Right lobe of liver (tissue), 6 donors: ENCODE measurements at regions not wholly inside any gene's neighbourhood (a gene's known extent, or its start where the extent isn't known, plus 50 kb on each side); places are given as distances from the start of the nearest gene placed in this dataset.
"Not testable (repeated sequence)": the region's sequence is repeated elsewhere in the genome, so short reads cannot be mapped to it uniquely, and the experiment has no call there.

ENCODE experiments used
- ATAC-seq, 4 donors: fragments of 200-7000 bp; cut with Tn5 transposase; one replicate each; pipeline ENCODE4 v1.9.1; 2020; ENCODE audit warnings: mild to moderate bottlenecking in 4 of 4, moderate library complexity in 4 of 4
- DNase-seq, 3 donors: peaks; one replicate each; pipeline ENCODE4 v3.0.0-alpha.2; 2020
- H3K27ac ChIP-seq, 3 donors: fragments of 200-600 bp; one replicate each; pipeline ENCODE4 v1.8.0; 2022
- H3K27me3 ChIP-seq, 2 donors: fragments of 200-600 bp; one replicate each; pipeline ENCODE4 v1.8.0; 2022
- H3K36me3 ChIP-seq, 4 donors: fragments of 200-600 bp; sonication (generic) in 1 of 4; one replicate each; pipeline versions ENCODE4 v1.5.1 to v1.8.0; 2017 to 2022; ENCODE audit warnings: control low read depth in 1 of 4
- H3K4me1 ChIP-seq, 4 donors: fragments of 200-600 bp; sonication (generic) in 1 of 4; one replicate each; pipeline versions ENCODE4 v1.5.1 to v1.8.0; 2017 to 2022; ENCODE audit warnings: control low read depth in 1 of 4
- H3K4me3 ChIP-seq, 3 donors: fragments of 200-600 bp; one replicate each; pipeline ENCODE4 v1.8.0; 2022
- H3K9me3 ChIP-seq, 4 donors: fragments of 200-600 bp; sonication (generic) in 1 of 4; one replicate each; pipeline versions ENCODE4 v1.5.1 to v1.8.0; 2017 to 2022; ENCODE audit warnings: control low read depth in 1 of 4
- POLR2A ChIP-seq: fragments of 450-650 bp; IDR thresholded peaks from one replicate; pipeline ENCODE4 v1.6.1; 2017; ENCODE audit warnings: antibody characterized with exemption, mild to moderate bottlenecking
- WGBS: methylation state at CpG from one replicate; pipeline ENCODE4 v1.1.6; 2018; ENCODE audit warnings: low coverage, low lambda C conversion rate; ENCODE audit not compliant: insufficient coverage; ENCODE audit errors: missing lambda C conversion rate; 5-methylcytosine and 5-hydroxymethylcytosine counted together
- intact Hi-C, 2 donors: fragments of 100-400 bp; cut with DNase I; formaldehyde crosslinking; loops; one replicate each; pipeline versions ENCODE4 v1.11.2 to v1.14.1; 2022
- TF ChIP-seq, protein P1 (sequence below), 4 donors: fragments of 200-600 bp in 3 of 4; fragments of 450-650 bp in 1 of 4; IDR thresholded peaks; one replicate each; pipeline versions ENCODE4 v1.5.1 to v1.8.0; 2016 to 2022; ENCODE audit warnings: antibody characterized with exemption in 4 of 4, mild to moderate bottlenecking in 2 of 4
- donor health status: DM: no; HTN: yes; CAD: no.
- donor health status: DM: no; HTN: no; CAD: no.
- donor health status: DM: no; HTN: no; CAD: no.
- donor health status: DM: no; HTN: yes; CAD: no.
- donor health status: DM: no; HTN: yes; CAD: no.

DNA sequence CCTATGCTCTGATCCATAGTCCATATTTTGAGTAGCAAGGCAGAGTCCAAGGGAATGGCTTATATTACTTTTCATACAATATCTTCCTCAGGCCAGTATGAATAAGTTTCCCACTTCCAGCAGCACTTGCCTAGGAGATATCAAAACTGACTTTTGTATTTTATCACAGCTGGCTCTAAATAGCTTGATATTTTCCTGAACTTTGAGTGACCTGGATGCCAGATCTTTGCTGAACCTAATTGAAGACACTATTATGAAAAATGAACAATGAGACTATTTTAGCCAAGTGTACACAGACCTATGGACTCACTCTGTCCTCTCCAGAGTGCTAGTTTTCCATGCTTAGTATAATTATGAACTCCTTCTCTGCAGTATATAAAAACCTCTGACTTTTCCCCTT lies 475.6 kb upstream of the PTGER4 start:
- peak; percentile 32 to 70 (median 43) for ATAC-seq

DNA sequence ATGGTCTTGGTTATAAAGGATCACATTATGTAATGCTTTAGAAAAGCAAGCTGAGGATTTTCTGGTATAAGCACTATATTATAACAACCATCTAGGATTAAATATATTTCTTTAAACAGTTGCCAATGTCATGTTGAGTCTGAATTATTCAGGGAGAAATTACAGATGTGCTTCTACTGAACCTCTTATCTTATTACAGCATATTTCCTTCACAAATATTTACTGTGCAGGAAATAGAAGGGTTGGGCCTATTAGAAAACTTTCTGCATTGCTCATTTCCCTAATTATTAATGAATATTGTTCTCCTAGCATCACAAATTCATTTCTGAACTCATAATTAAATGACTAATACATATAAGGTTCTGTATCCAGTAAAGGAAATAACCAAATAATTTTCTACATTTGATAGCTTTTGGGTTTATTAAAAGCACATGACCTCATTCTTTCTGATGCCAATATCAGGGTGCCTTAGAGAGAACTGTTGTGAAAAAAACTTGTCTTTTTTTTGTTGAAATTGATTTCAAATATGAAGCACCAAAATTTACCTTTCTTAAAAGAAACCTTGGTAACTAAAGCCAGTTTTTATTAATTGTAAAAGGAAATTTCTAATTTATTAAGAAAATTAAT lies 476.8 kb upstream of the PTGER4 start:
- Histone ChIP-seq H3K9me3 (no peaks in the 10 kb centered on the region), H3K27me3 (no peaks in the 10 kb centered on the region), H3K27ac (no peak overlapping the region), H3K4me3 (no peak overlapping the region), H3K36me3 (no peaks in the 10 kb centered on the region), H3K4me1 (no peaks in the 10 kb centered on the region)
- intact Hi-C loops: no loop called here
- DNase-seq: no peak
- TF ChIP-seq, protein P1, sequence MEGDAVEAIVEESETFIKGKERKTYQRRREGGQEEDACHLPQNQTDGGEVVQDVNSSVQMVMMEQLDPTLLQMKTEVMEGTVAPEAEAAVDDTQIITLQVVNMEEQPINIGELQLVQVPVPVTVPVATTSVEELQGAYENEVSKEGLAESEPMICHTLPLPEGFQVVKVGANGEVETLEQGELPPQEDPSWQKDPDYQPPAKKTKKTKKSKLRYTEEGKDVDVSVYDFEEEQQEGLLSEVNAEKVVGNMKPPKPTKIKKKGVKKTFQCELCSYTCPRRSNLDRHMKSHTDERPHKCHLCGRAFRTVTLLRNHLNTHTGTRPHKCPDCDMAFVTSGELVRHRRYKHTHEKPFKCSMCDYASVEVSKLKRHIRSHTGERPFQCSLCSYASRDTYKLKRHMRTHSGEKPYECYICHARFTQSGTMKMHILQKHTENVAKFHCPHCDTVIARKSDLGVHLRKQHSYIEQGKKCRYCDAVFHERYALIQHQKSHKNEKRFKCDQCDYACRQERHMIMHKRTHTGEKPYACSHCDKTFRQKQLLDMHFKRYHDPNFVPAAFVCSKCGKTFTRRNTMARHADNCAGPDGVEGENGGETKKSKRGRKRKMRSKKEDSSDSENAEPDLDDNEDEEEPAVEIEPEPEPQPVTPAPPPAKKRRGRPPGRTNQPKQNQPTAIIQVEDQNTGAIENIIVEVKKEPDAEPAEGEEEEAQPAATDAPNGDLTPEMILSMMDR (IDR thresholded peaks at IDR 0.05): no peak
- no peak for TF ChIP-seq POLR2A
- ATAC-seq: peak in 3 of 4 donors; percentile 14 to 63 (median 45)

More for the DNA sequence above, 475.6 kb upstream of the PTGER4 start:
- intact Hi-C loops: no loop called here
- H3K27me3 ChIP-seq: no peaks in the 10 kb centered on the region
- TF ChIP-seq POLR2A: no peak
- TF ChIP-seq, protein P1 (IDR thresholded peaks at IDR 0.05): no peak
- no peaks in the 10 kb centered on the region for H3K36me3 ChIP-seq
- H3K4me1 ChIP-seq: no peaks in the 10 kb centered on the region
- no peak for DNase-seq
- no peak overlapping the region for H3K4me3 ChIP-seq
- H3K9me3 ChIP-seq: no peaks in the 10 kb centered on the region
- no peak overlapping the region for H3K27ac ChIP-seq

DNA sequence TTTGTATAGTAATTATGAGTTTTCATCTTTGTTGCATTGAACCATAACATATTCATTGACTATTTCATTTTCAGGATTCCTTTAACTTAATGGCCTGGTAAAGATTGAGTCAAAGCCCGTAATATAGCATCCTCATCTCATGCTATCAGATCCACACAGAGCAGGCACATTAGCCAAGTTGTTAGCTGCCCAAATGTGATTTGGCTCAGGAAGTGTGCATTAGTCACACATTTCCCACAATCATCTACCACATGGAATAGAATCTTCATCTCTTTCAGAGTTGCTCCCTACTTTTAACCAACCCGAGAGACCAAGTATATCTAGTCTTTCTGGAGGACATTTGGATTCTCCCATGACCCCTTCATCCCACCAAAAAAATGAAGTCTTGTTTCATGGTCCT lies 481.0 kb upstream of the PTGER4 start:
- no peaks in the 10 kb centered on the region for H3K9me3 ChIP-seq
- H3K4me1 ChIP-seq: no peaks in the 10 kb centered on the region
- no peak overlapping the region for H3K27ac ChIP-seq
- intact Hi-C loops: no loop called here
- TF ChIP-seq POLR2A: no peak
- TF ChIP-seq, protein P1 (IDR thresholded peaks at IDR 0.05): no peak
- ATAC-seq (no peak), DNase-seq (no peak)
- no peaks in the 10 kb centered on the region for H3K27me3 ChIP-seq
- H3K4me3 ChIP-seq: no peak overlapping the region
- H3K36me3 ChIP-seq: no peaks in the 10 kb centered on the region
- WGBS: 55% methylated on average over 2 of the region's 2 CpGs

DNA sequence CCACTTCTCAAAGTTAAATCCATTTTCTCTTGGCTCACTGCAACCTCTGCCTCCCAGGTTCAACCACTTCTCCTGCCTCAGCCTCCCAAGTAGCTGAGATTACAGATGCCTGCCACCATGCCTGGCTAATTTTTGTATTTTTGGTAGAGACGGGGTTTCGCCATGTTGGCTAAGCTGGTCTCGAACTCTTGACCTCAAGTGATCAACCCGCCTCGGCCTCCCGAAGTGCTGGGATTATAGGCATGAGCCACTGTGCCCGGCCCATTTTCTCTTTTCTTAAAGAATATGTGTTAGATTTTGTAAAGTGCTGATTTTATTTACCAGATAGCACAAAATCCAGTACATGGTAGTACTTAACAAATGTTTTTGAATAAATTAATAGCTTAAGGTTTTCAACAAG lies 484.1 kb upstream of the PTGER4 start:
- H3K4me3 ChIP-seq, H3K9me3 ChIP-seq, ATAC-seq, intact Hi-C loops, H3K27me3 ChIP-seq, H3K4me1 ChIP-seq, H3K36me3 ChIP-seq, DNase-seq, H3K27ac ChIP-seq: not testable (repeated sequence)
- 68% methylated on average over 7 of the region's 7 CpGs for WGBS

DNA sequence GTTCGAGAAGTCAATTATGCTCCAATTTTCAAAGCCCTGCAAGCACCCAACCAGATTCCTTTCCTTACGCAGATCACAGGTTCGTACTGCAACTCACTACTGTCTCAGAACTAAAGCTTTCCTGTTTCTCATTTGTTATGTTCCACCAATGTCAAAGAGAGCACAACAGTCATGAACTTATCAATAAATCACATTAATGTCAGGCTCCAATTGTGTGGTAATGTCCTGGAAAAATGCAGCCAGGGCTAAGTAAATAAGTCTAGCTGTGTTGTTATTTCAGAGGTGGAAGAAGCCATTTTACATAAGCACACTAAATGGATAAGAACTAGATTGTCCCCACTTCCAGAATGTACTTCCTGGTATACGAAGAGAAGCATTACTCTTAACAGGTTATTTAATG lies 488.6 kb upstream of the PTGER4 start:
- Histone ChIP-seq H3K9me3 (no peaks in the 10 kb centered on the region), H3K36me3 (no peaks in the 10 kb centered on the region), H3K27me3 (no peaks in the 10 kb centered on the region), H3K4me3 (no peak overlapping the region), H3K27ac (no peak overlapping the region), H3K4me1 (no peaks in the 10 kb centered on the region)
- intact Hi-C loops: no loop called here
- 46% methylated on average over 4 of the region's 4 CpGs for WGBS
- ATAC-seq (no peak), DNase-seq (no peak)
- TF ChIP-seq POLR2A: no peak
- TF ChIP-seq, protein P1 (IDR thresholded peaks at IDR 0.05): no peak
